Natural killer cell (primary cell): ENCODE measurements at regions not wholly inside any gene's neighbourhood (a gene's known extent, or its start where the extent isn't known, plus 50 kb on each side); places are given as distances from the start of the nearest gene placed in this dataset.
"Not testable (repeated sequence)": the region's sequence is repeated elsewhere in the genome, so short reads cannot be mapped to it uniquely, and the experiment has no call there.

Experiments
- ATAC-seq, 3 donors: fragments of 150-1000 bp in 2 of 3; fragments of 200-7000 bp in 1 of 3; cut with Tn5 transposase; 1 replicate in 1 of 3; 2 replicates in 2 of 3; pipeline ENCODE4 v1.10.0; 2021; ENCODE audit warnings: mild to moderate bottlenecking in 2 of 3, moderate library complexity in 2 of 3
- DNase-seq, 2 donors: peaks; one replicate each; pipeline versions ENCODE4 v3.0.0 to v3.0.0-alpha.2; 2013 to 2021; ENCODE audit warnings: mixed read lengths in 1 of 2
- H3K27ac ChIP-seq: one replicate; pipeline ENCODE4 v1.5.1; 2013; ENCODE audit warnings: mild to moderate bottlenecking, low read length
- H3K27me3 ChIP-seq: one replicate; pipeline ENCODE4 v1.6.1; 2013; ENCODE audit warnings: low read length; ENCODE audit not compliant: control insufficient read depth, insufficient read depth
- H3K36me3 ChIP-seq: one replicate; pipeline ENCODE4 v1.6.1; 2013; ENCODE audit warnings: low read length; ENCODE audit not compliant: control insufficient read depth, insufficient read depth
- H3K4me1 ChIP-seq: one replicate; pipeline ENCODE4 v1.6.1; 2013; ENCODE audit warnings: low read length; ENCODE audit not compliant: control insufficient read depth, insufficient read depth
- H3K4me3 ChIP-seq: one replicate; pipeline ENCODE4 v1.5.1; 2013; ENCODE audit warnings: low read length
- H3K9me3 ChIP-seq: one replicate; pipeline ENCODE4 v1.6.1; 2013; ENCODE audit warnings: low read length; ENCODE audit not compliant: control insufficient read depth, insufficient read depth
- H3K27ac Mint-ChIP-seq, 2 donors: one replicate each; pipeline ENCODE4 v1.8.0; 2022; ENCODE audit warnings: mild to moderate bottlenecking in 2 of 2, mixed read lengths in 2 of 2, moderate library complexity in 1 of 2
- H3K27me3 Mint-ChIP-seq, 2 donors: one replicate each; pipeline ENCODE4 v1.8.0; 2022; ENCODE audit warnings: low read depth in 2 of 2, mixed read lengths in 2 of 2
- H3K36me3 Mint-ChIP-seq: one replicate; pipeline ENCODE4 v1.8.0; 2022; ENCODE audit warnings: mixed read lengths
- H3K4me1 Mint-ChIP-seq, 2 donors: one replicate each; pipeline ENCODE4 v1.8.0; 2022; ENCODE audit warnings: mixed read lengths in 2 of 2
- H3K4me3 Mint-ChIP-seq: one replicate; pipeline ENCODE4 v1.8.0; 2022; ENCODE audit warnings: mild to moderate bottlenecking, moderate library complexity, mixed read lengths
- H3K9me3 Mint-ChIP-seq, 2 donors: one replicate each; pipeline ENCODE4 v1.8.0; 2022; ENCODE audit warnings: mixed read lengths in 2 of 2
- WGBS: methylation state at CpG from one replicate; pipeline ENCODE4 v1.1.7; 2013; ENCODE audit warnings: missing lambda C conversion rate; ENCODE audit not compliant: insufficient coverage; 5-methylcytosine and 5-hydroxymethylcytosine counted together
- intact Hi-C: fragments of 100-400 bp; cut with micrococcal nuclease; formaldehyde crosslinking; loops from one replicate; pipeline ENCODE4 v1.14.2; 2022
- TF ChIP-seq, protein P1 (sequence below): fragments of 200-600 bp; IDR thresholded peaks from one replicate; pipeline ENCODE4 v1.8.0; 2022; ENCODE audit warnings: antibody characterized with exemption

DNA sequence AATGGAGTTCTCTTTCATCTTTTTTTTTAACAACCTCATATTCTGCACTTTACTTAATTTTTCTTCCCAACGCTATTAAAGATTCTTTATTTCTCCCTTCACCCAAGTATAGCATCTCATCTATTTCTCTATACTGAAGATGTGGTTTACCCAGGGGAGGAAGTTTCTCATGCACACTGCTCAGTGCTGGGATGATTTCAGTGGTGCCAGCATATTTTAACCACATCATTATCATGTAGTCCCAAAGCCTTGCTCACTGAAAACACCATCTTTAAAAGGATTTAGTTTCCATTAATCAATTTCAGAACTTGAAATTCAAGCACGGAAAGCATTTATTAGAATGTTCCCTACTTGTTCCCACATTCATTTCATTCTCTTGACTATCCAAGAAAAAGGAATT, 725.7 kb downstream of the USP25 start:
- Histone ChIP-seq H3K27ac (no peak overlapping the region), H3K27me3 (no peaks in the 10 kb centered on the region), H3K9me3 (no peaks in the 10 kb centered on the region), H3K4me3 (no peak overlapping the region), H3K36me3 (no peaks in the 10 kb centered on the region), H3K4me1 (no peaks in the 10 kb centered on the region)
- Mint-ChIP-seq H3K4me1 (no peaks in the 10 kb centered on the region), H3K4me3 (no peak overlapping the region), H3K36me3 (no peaks in the 10 kb centered on the region), H3K27me3 (no peaks in the 10 kb centered on the region), H3K9me3 (peaks cover 6 to 14% of the 10 kb centered on the region in 2 donors), H3K27ac (no peak overlapping the region)
- no peak for DNase-seq
- ATAC-seq, result no peak
- TF ChIP-seq, protein P1, sequence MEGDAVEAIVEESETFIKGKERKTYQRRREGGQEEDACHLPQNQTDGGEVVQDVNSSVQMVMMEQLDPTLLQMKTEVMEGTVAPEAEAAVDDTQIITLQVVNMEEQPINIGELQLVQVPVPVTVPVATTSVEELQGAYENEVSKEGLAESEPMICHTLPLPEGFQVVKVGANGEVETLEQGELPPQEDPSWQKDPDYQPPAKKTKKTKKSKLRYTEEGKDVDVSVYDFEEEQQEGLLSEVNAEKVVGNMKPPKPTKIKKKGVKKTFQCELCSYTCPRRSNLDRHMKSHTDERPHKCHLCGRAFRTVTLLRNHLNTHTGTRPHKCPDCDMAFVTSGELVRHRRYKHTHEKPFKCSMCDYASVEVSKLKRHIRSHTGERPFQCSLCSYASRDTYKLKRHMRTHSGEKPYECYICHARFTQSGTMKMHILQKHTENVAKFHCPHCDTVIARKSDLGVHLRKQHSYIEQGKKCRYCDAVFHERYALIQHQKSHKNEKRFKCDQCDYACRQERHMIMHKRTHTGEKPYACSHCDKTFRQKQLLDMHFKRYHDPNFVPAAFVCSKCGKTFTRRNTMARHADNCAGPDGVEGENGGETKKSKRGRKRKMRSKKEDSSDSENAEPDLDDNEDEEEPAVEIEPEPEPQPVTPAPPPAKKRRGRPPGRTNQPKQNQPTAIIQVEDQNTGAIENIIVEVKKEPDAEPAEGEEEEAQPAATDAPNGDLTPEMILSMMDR, result no peak
- WGBS, result 88% methylated on average over 1 of the region's 2 CpGs
- intact Hi-C loops, result no loop called here

DNA sequence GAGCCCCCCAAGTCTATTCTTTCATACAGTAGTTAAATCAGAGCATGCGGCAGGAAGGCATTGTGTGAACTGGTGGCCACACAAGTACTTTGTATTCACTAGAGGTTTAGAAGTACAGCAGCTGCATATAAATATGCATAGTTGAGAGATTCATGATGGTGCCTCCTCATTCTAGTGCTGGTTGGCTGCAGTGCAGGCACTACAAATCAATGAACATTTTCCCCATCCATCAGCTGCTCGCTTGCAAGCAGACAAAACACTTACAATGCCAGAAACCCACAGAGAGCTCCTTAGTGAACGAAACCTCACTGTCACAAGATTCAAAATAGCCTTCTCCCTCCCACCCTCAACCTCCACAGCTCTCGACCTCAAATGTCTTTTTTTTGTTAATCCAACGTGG, 726.2 kb downstream of the USP25 start:
- Mint-ChIP-seq H3K4me3 (no peak overlapping the region), H3K36me3 (peaks cover under 1% of the 10 kb centered on the region), H3K4me1 (no peaks in the 10 kb centered on the region), H3K27me3 (no peaks in the 10 kb centered on the region), H3K27ac (no peak overlapping the region), H3K9me3 (peaks cover 6 to 14% of the 10 kb centered on the region in 2 donors)
- H3K4me1 ChIP-seq, result no peaks in the 10 kb centered on the region
- intact Hi-C loops, result no loop called here
- no peak for DNase-seq
- TF ChIP-seq, protein P1, result no peak
- H3K36me3 ChIP-seq, result no peaks in the 10 kb centered on the region
- H3K27me3 ChIP-seq, result no peaks in the 10 kb centered on the region
- WGBS, result 81% methylated on average over 5 of the region's 5 CpGs
- H3K9me3 ChIP-seq, result peaks cover under 1% of the 10 kb centered on the region
- no peak overlapping the region for H3K27ac ChIP-seq
- H3K4me3 ChIP-seq, result no peak overlapping the region
- ATAC-seq, result no peak

DNA sequence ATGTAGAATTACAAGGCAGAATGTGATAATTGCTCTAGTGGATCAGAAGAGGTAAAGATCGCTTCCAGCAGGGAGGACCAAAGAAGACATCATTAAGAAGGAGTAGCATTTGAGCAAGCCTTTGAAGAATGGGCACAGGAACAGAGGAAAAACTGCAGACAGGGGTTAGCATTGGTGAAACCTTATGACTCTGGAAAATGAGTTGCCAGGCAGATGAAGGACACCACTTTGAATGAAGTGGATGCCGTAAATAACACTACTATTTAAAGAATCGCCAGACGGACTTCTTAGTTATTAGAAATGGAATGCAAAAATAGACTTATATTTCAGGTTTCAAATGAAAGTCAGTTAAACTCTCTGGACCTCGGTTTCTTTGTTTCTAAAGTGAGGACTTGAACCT, 727.7 kb downstream of the USP25 start:
- Histone ChIP-seq H3K27ac (no peak overlapping the region), H3K9me3 (peaks cover 2% of the 10 kb centered on the region), H3K4me1 (no peaks in the 10 kb centered on the region), H3K4me3 (no peak overlapping the region), H3K36me3 (no peaks in the 10 kb centered on the region), H3K27me3 (no peaks in the 10 kb centered on the region)
- ATAC-seq, result no peak
- Mint-ChIP-seq H3K9me3 (peaks cover 9 to 21% of the 10 kb centered on the region in 2 donors), H3K27ac (no peak overlapping the region), H3K4me3 (no peak overlapping the region), H3K27me3 (no peaks in the 10 kb centered on the region), H3K4me1 (no peaks in the 10 kb centered on the region), H3K36me3 (peaks cover 5% of the 10 kb centered on the region)
- no peak for DNase-seq
- TF ChIP-seq, protein P1, result no peak
- intact Hi-C loops, result no loop called here
- WGBS, result 92% methylated on average over 5 of the region's 5 CpGs

GRCh38 chr21:16460936-16461335, 731.2 kb downstream of the USP25 start:
- no peak overlapping the region for H3K4me3 ChIP-seq
- peaks cover 18 to 25% of the 10 kb centered on the region in 2 donors for H3K9me3 Mint-ChIP-seq
- no peaks in the 10 kb centered on the region for H3K4me1 ChIP-seq
- peaks cover 5% of the 10 kb centered on the region for H3K36me3 Mint-ChIP-seq
- no peaks in the 10 kb centered on the region for H3K36me3 ChIP-seq
- H3K27me3 Mint-ChIP-seq, result no peaks in the 10 kb centered on the region
- no peaks in the 10 kb centered on the region for H3K27me3 ChIP-seq
- H3K27ac ChIP-seq, result no peak overlapping the region
- TF ChIP-seq, protein P1, result no peak
- WGBS, result 83% methylated on average over 2 of the region's 2 CpGs
- no peak for ATAC-seq
- intact Hi-C loops, result no loop called here
- DNase-seq, result no peak
- H3K4me3 Mint-ChIP-seq, result no peak overlapping the region
- no peak overlapping the region for H3K27ac Mint-ChIP-seq
- no peaks in the 10 kb centered on the region for H3K4me1 Mint-ChIP-seq
- peaks cover 6% of the 10 kb centered on the region for H3K9me3 ChIP-seq

DNA sequence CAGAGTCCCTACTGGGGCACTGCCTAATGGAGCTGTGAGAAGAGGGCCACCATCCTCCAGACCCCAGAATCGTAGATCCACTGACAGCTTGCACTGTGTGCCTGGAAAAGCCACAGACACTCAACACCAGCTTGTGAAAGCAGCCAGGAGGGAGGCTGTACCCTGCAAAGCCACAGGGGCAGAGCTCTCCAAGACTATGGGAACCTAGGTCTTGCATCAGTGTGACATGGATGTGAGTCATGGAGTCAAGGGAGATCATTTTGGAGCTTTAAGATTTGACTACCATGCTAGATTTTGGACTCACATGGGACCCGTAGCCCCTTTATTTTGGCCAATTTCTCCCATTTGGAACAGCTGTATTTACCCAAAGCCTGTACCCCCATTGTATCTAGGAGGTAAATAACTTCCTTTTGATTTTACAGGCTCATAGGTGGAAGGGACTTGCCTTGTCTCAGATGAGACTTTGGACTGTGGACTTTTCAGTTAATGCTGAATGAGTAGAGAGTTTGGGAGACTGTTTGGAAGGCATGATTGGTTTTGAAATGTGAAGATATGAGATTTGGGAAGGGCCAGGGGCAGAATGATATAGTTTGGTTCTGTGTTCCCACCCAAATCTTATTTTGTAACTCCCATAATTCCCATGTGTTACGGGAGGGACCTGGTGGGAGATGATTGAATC, 734.6 kb downstream of the USP25 start:
- H3K27ac Mint-ChIP-seq, H3K4me3 ChIP-seq, H3K4me3 Mint-ChIP-seq, H3K4me1 Mint-ChIP-seq, ATAC-seq, intact Hi-C loops, H3K27me3 Mint-ChIP-seq, H3K27me3 ChIP-seq, DNase-seq, H3K27ac ChIP-seq, H3K9me3 ChIP-seq, H3K36me3 ChIP-seq, H3K4me1 ChIP-seq: not testable (repeated sequence)
- Mint-ChIP-seq H3K9me3 (peaks cover 23 to 30% of the 10 kb centered on the region in 2 donors), H3K36me3 (peaks cover 12% of the 10 kb centered on the region)
- WGBS, result 76% methylated on average over 3 of the region's 3 CpGs
